Caco-2 (cell line): ENCODE measurements at regions not wholly inside any gene's neighbourhood (a gene's known extent, or its start where the extent isn't known, plus 50 kb on each side); places are given as distances from the start of the nearest gene placed in this dataset.

Experiments used
- BruUV-seq: library from RNA; stranded (reverse); fragments of 400-500 nt; replicated peaks from 2 replicates; lab custom pipeline; 2021; lab: Mats Ljungman, UMichigan
- CTCF ChIA-PET: fragments of 300-600 bp; sonication (Branson Sonifier 250); formaldehyde crosslinking; loops from one replicate; lab custom pipeline; 2022; ENCODE audit warnings: antibody characterized with exemption; lab: Charles Lee
- POLR2A ChIA-PET: fragments of 300-600 bp; sonication (Branson Sonifier 250); formaldehyde crosslinking; loops from one replicate; lab custom pipeline; 2022; ENCODE audit warnings: antibody characterized with exemption; lab: Charles Lee
- DNase-seq, 2 experiments: peaks; one replicate each; pipeline versions ENCODE4 v3.0.0 to v3.0.0-alpha.2; 2020 to 2022
- H3K27me3 ChIP-seq: replicated peaks from 2 replicates; pipeline ENCODE4 v1.6.0; 2011; ENCODE audit warnings: low read length; ENCODE audit not compliant: control insufficient read depth, insufficient read depth
- H3K36me3 ChIP-seq: 2 replicates; pipeline ENCODE4 v1.5.1; 2011; ENCODE audit warnings: low read length; ENCODE audit not compliant: control insufficient read depth, insufficient read depth
- H3K4me1 ChIP-seq: fragments of 250-450 bp; sonication (Bioruptor Pico); 2 replicates; pipeline ENCODE4 v1.5.1; 2020; ENCODE audit warnings: mild to moderate bottlenecking
- H3K4me3 ChIP-seq: 2 replicates; pipeline ENCODE4 v1.5.1; 2011; ENCODE audit warnings: low read depth, mild to moderate bottlenecking, control low read depth, low read length
- H3K9me3 ChIP-seq: fragments of 250-450 bp; sonication (Bioruptor Pico); 2 replicates; pipeline ENCODE4 v1.5.1; 2020; ENCODE audit warnings: mild to moderate bottlenecking, moderate library complexity
- H3K27ac Mint-ChIP-seq: one replicate; pipeline ENCODE4 v1.8.0; 2022; ENCODE audit warnings: mixed read lengths; ENCODE audit not compliant: unreplicated experiment
- H3K27me3 Mint-ChIP-seq: one replicate; pipeline ENCODE4 v1.8.0; 2022; ENCODE audit warnings: mixed read lengths; ENCODE audit not compliant: insufficient read depth, unreplicated experiment
- H3K36me3 Mint-ChIP-seq: one replicate; pipeline ENCODE4 v1.8.0; 2022; ENCODE audit warnings: mild to moderate bottlenecking, mixed read lengths; ENCODE audit not compliant: insufficient read depth, unreplicated experiment
- H3K4me1 Mint-ChIP-seq: one replicate; pipeline ENCODE4 v1.8.0; 2022; ENCODE audit warnings: low read depth, mixed read lengths; ENCODE audit not compliant: unreplicated experiment
- H3K4me3 Mint-ChIP-seq: one replicate; pipeline ENCODE4 v1.8.0; 2022; ENCODE audit warnings: mild to moderate bottlenecking, moderate library complexity, mixed read lengths; ENCODE audit not compliant: unreplicated experiment
- H3K9me3 Mint-ChIP-seq: one replicate; pipeline ENCODE4 v1.8.0; 2022; ENCODE audit warnings: mixed read lengths; ENCODE audit not compliant: unreplicated experiment
- intact Hi-C: fragments of 100-400 bp; cut with micrococcal nuclease; formaldehyde crosslinking; loops from one replicate; pipeline ENCODE4 v1.10.0; 2022; ENCODE audit not compliant: unreplicated experiment
- TF ChIP-seq, protein P1 (sequence below), 2 experiments: fragments of 200-600 bp in 1 of 2; IDR thresholded peaks; 1 replicate in 1 of 2; 2 replicates in 1 of 2; pipeline versions ENCODE4 v1.5.1 to v1.8.0; 2011 to 2022; ENCODE audit warnings: antibody characterized with exemption in 1 of 2, control low read depth in 1 of 2, inconsistent platforms in 1 of 2, low read depth in 1 of 2, low read length in 1 of 2, mild to moderate bottlenecking in 1 of 2, moderate library complexity in 1 of 2; ENCODE audit not compliant: insufficient read depth in 1 of 2, severe bottlenecking in 1 of 2, unreplicated experiment in 1 of 2

- H3K4me3 ChIP-seq: no peak overlapping the region
- TF ChIP-seq, protein P1, sequence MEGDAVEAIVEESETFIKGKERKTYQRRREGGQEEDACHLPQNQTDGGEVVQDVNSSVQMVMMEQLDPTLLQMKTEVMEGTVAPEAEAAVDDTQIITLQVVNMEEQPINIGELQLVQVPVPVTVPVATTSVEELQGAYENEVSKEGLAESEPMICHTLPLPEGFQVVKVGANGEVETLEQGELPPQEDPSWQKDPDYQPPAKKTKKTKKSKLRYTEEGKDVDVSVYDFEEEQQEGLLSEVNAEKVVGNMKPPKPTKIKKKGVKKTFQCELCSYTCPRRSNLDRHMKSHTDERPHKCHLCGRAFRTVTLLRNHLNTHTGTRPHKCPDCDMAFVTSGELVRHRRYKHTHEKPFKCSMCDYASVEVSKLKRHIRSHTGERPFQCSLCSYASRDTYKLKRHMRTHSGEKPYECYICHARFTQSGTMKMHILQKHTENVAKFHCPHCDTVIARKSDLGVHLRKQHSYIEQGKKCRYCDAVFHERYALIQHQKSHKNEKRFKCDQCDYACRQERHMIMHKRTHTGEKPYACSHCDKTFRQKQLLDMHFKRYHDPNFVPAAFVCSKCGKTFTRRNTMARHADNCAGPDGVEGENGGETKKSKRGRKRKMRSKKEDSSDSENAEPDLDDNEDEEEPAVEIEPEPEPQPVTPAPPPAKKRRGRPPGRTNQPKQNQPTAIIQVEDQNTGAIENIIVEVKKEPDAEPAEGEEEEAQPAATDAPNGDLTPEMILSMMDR (IDR thresholded peaks at IDR 0.05; ENCODE audit: insufficient read depth in 1 of 2, low read depth in 1 of 2, low read length in 1 of 2, severe bottlenecking in 1 of 2, unreplicated experiment in 1 of 2): no peak
- BruUV-seq: no TSS peak
- H3K27me3 ChIP-seq: no peaks in the 10 kb centered on the region
- Mint-ChIP-seq H3K9me3 (no peaks in the 10 kb centered on the region), H3K36me3 (no peaks in the 10 kb centered on the region), H3K4me1 (no peaks in the 10 kb centered on the region), H3K27ac (no peak overlapping the region), H3K4me3 (no peak overlapping the region), H3K27me3 (no peaks in the 10 kb centered on the region)
- no peak for DNase-seq
- no peaks in the 10 kb centered on the region for H3K9me3 ChIP-seq
- intact Hi-C loops: no loop called here
- H3K4me1 ChIP-seq: no peaks in the 10 kb centered on the region
- CTCF ChIA-PET: no interaction called here
- POLR2A ChIA-PET: no interaction called here
- H3K36me3 ChIP-seq: no peaks in the 10 kb centered on the region
Measured at GRCh38 chr6:132977413-132977812, 163.0 kb downstream of the RPS12 start.

GRCh38 chr6:132978685-132979084 is 164.3 kb downstream of the RPS12 start:
- Mint-ChIP-seq H3K4me1 (no peaks in the 10 kb centered on the region), H3K27ac (no peak overlapping the region), H3K36me3 (no peaks in the 10 kb centered on the region), H3K9me3 (no peaks in the 10 kb centered on the region), H3K27me3 (no peaks in the 10 kb centered on the region), H3K4me3 (no peak overlapping the region)
- H3K4me1 ChIP-seq: no peaks in the 10 kb centered on the region
- ChIA-PET CTCF (no interaction called here), POLR2A (no interaction called here)
- intact Hi-C loops: no loop called here
- TF ChIP-seq, protein P1 (IDR thresholded peaks at IDR 0.05; ENCODE audit: insufficient read depth in 1 of 2, low read depth in 1 of 2, low read length in 1 of 2, severe bottlenecking in 1 of 2, unreplicated experiment in 1 of 2): no peak
- DNase-seq: no peak
- no TSS peak for BruUV-seq
- no peak overlapping the region for H3K4me3 ChIP-seq
- H3K9me3 ChIP-seq: no peaks in the 10 kb centered on the region
- H3K27me3 ChIP-seq: no peaks in the 10 kb centered on the region
- H3K36me3 ChIP-seq: no peaks in the 10 kb centered on the region

- TF ChIP-seq, protein P1 (IDR thresholded peaks at IDR 0.05; ENCODE audit: insufficient read depth in 1 of 2, low read depth in 1 of 2, low read length in 1 of 2, severe bottlenecking in 1 of 2, unreplicated experiment in 1 of 2): no peak
- H3K4me3 ChIP-seq: no peak overlapping the region
- intact Hi-C loops: no loop called here
- CTCF ChIA-PET: no interaction called here
- H3K27me3 ChIP-seq: no peaks in the 10 kb centered on the region
- no peaks in the 10 kb centered on the region for H3K9me3 ChIP-seq
- H3K36me3 ChIP-seq: no peaks in the 10 kb centered on the region
- no peak overlapping the region for H3K27ac Mint-ChIP-seq
- H3K4me3 Mint-ChIP-seq: no peak overlapping the region
- POLR2A ChIA-PET: no interaction called here
- no peaks in the 10 kb centered on the region for H3K36me3 Mint-ChIP-seq
- DNase-seq: no peak
- peaks cover 5% of the 10 kb centered on the region for H3K27me3 Mint-ChIP-seq
- H3K9me3 Mint-ChIP-seq: no peaks in the 10 kb centered on the region
- H3K4me1 ChIP-seq: no peaks in the 10 kb centered on the region
- BruUV-seq: no TSS peak
- no peaks in the 10 kb centered on the region for H3K4me1 Mint-ChIP-seq
Measured at GRCh38 chr6:132993738-132994137, 179.4 kb downstream of the RPS12 start.
